ENCODE measurements at regions not wholly inside any gene's neighbourhood (a gene's known extent, or its start where the extent isn't known, plus 50 kb on each side); places are given as distances from the start of the nearest gene placed in this dataset.

GRCh38 chr9:24144796-24145195, 318.8 kb upstream of the ELAVL2 start:
- no peak for TF ChIP-seq CTCF (IDR thresholded peaks at IDR 0.05)
- no peak for TF ChIP-seq POLR2A (IDR thresholded peaks at IDR 0.05)
- no peak for TF ChIP-seq EP300 (IDR thresholded peaks at IDR 0.05)

Data from ovary (tissue), 3 donors.